ENCODE measurements at regions not wholly inside any gene's neighbourhood (a gene's known extent, or its start where the extent isn't known, plus 50 kb on each side); places are given as distances from the start of the nearest gene placed in this dataset.

DNA sequence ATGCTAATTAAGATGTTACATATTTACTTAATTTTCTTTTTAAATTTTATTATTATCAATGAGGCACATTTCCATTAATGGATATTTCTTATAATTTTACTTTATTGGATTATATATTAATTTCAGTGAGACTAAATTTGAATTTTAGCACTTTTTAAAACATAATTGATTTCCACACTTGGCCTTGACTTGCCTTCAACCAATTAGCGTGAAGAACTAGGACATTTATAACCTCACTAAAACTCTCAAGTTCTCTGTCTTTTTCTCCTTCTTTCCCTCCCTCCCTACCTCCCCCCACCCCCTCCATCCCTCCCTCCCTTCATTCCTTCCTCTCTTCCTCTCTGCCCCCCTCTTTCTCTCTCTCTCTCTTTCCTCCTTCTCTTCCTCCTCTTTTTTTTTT is 1618.1 kb downstream of the C4orf33 start:
- no peak for FAIRE-seq
- no peak for ATAC-seq
- Histone ChIP-seq H3K4me3 (no peak overlapping the region), H3K27me3 (replicated peaks in 1 of 2; ENCODE audit: control insufficient read depth in 2 of 2, insufficient read depth in 2 of 2, low read length in 1 of 2) (no peaks in the 10 kb centered on the region), H3K36me3 (ENCODE audit: control insufficient read depth in 2 of 2, insufficient read depth in 2 of 2, low read length in 1 of 2) (no peaks in the 10 kb centered on the region), H3K79me2 (ENCODE audit: control insufficient read depth, insufficient read depth, low read length) (no peaks in the 10 kb centered on the region), H3K9ac (ENCODE audit: control insufficient read depth, insufficient read depth, low read length) (no peak overlapping the region), H4K20me1 (ENCODE audit: control insufficient read depth, insufficient read depth) (no peaks in the 10 kb centered on the region), H3K4me2 (ENCODE audit: control insufficient read depth, insufficient read depth) (no peak overlapping the region), H3K27ac (ENCODE audit: control insufficient read depth, insufficient read depth) (no peak overlapping the region), H3K4me1 (ENCODE audit: control insufficient read depth, insufficient read depth, low read length) (no peaks in the 10 kb centered on the region), H2AFZ (ENCODE audit: control insufficient read depth, low read depth, low read length) (no peak overlapping the region), H3K9me3 (replicated peaks; ENCODE audit: control insufficient read depth, insufficient read depth, low read length) (no peaks in the 10 kb centered on the region)
- BruUV-seq (replicated peaks): no TSS peak
- TF ChIP-seq CBX3 (IDR thresholded peaks at IDR 0.05; ENCODE audit: borderline replicate concordance, low read depth) (no peak), PAX5 (IDR thresholded peaks at IDR 0.05; ENCODE audit: borderline replicate concordance, low read depth, low read length) (no peak), HCFC1 (IDR thresholded peaks at IDR 0.05; ENCODE audit: low read length) (no peak), E2F8 (IDR thresholded peaks at IDR 0.05; ENCODE audit: low read depth, partially characterized antibody) (no peak), RB1 (IDR thresholded peaks at IDR 0.05; ENCODE audit: borderline replicate concordance) (no peak), NFYA (IDR thresholded peaks at IDR 0.05; ENCODE audit: borderline replicate concordance, low read depth, low read length) (no peak), ATF3 (IDR thresholded peaks at IDR 0.05; ENCODE audit: borderline replicate concordance, extremely low read depth, low read depth, low read length) (no peak), ZNF274 (IDR thresholded peaks at IDR 0.05; ENCODE audit: insufficient read depth, insufficient read length) (no peak), SREBF1 (IDR thresholded peaks at IDR 0.05; ENCODE audit: low read length) (no peak), HDGF (IDR thresholded peaks at IDR 0.05) (no peak), GABPA (IDR thresholded peaks at IDR 0.05; ENCODE audit: low read depth) (no peak)
- TF ChIP-seq, protein P1, sequence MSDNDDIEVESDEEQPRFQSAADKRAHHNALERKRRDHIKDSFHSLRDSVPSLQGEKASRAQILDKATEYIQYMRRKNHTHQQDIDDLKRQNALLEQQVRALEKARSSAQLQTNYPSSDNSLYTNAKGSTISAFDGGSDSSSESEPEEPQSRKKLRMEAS (IDR thresholded peaks at IDR 0.05; ENCODE audit: low read depth, low read length): no peak
- TF ChIP-seq, protein P2, sequence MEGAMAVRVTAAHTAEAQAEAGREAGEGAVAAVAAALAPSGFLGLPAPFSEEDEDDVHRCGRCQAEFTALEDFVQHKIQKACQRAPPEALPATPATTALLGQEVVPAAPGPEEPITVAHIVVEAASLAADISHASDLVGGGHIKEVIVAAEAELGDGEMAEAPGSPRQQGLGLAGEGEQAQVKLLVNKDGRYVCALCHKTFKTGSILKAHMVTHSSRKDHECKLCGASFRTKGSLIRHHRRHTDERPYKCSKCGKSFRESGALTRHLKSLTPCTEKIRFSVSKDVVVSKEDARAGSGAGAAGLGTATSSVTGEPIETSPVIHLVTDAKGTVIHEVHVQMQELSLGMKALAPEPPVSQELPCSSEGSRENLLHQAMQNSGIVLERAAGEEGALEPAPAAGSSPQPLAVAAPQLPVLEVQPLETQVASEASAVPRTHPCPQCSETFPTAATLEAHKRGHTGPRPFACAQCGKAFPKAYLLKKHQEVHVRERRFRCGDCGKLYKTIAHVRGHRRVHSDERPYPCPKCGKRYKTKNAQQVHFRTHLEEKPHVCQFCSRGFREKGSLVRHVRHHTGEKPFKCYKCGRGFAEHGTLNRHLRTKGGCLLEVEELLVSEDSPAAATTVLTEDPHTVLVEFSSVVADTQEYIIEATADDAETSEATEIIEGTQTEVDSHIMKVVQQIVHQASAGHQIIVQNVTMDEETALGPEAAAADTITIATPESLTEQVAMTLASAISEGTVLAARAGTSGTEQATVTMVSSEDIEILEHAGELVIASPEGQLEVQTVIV (IDR thresholded peaks at IDR 0.05; ENCODE audit: borderline replicate concordance, partially characterized antibody): no peak
- TF ChIP-seq, protein P3, sequence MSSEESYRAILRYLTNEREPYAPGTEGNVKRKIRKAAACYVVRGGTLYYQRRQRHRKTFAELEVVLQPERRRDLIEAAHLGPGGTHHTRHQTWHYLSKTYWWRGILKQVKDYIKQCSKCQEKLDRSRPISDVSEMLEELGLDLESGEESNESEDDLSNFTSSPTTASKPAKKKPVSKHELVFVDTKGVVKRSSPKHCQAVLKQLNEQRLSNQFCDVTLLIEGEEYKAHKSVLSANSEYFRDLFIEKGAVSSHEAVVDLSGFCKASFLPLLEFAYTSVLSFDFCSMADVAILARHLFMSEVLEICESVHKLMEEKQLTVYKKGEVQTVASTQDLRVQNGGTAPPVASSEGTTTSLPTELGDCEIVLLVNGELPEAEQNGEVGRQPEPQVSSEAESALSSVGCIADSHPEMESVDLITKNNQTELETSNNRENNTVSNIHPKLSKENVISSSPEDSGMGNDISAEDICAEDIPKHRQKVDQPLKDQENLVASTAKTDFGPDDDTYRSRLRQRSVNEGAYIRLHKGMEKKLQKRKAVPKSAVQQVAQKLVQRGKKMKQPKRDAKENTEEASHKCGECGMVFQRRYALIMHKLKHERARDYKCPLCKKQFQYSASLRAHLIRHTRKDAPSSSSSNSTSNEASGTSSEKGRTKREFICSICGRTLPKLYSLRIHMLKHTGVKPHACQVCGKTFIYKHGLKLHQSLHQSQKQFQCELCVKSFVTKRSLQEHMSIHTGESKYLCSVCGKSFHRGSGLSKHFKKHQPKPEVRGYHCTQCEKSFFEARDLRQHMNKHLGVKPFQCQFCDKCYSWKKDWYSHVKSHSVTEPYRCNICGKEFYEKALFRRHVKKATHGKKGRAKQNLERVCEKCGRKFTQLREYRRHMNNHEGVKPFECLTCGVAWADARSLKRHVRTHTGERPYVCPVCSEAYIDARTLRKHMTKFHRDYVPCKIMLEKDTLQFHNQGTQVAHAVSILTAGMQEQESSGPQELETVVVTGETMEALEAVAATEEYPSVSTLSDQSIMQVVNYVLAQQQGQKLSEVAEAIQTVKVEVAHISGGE (CRISPR knock-in tag; IDR thresholded peaks at IDR 0.05): no peak
- TF ChIP-seq, protein P4, sequence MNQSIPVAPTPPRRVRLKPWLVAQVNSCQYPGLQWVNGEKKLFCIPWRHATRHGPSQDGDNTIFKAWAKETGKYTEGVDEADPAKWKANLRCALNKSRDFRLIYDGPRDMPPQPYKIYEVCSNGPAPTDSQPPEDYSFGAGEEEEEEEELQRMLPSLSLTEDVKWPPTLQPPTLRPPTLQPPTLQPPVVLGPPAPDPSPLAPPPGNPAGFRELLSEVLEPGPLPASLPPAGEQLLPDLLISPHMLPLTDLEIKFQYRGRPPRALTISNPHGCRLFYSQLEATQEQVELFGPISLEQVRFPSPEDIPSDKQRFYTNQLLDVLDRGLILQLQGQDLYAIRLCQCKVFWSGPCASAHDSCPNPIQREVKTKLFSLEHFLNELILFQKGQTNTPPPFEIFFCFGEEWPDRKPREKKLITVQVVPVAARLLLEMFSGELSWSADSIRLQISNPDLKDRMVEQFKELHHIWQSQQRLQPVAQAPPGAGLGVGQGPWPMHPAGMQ (IDR thresholded peaks at IDR 0.05; ENCODE audit: borderline replicate concordance): no peak
- no peak for DNase-seq (ENCODE audit: low read depth, low spot score)
- SMC1A ChIA-PET (ENCODE audit: uncharacterized antibody, unreplicated experiment): no interaction called here
- in situ Hi-C loops (cut with MboI): no loop called here
- intact Hi-C loops (cut with micrococcal nuclease; ENCODE audit: unreplicated experiment): no loop called here
- POLR2A ChIA-PET: no interaction called here
- RAD21 ChIA-PET (ENCODE audit: unreplicated experiment): no interaction called here
- CTCF ChIA-PET: no interaction called here
- 75% methylated on average over 1 of the region's 1 CpG for WGBS (ENCODE audit: insufficient coverage, insufficient replicate concordance, low lambda C conversion rate, missing lambda C conversion rate)

All from GM12878 (cell line).